GM18508 (cell line): ENCODE measurements at regions not wholly inside any gene's neighbourhood (a gene's known extent, or its start where the extent isn't known, plus 50 kb on each side); places are given as distances from the start of the nearest gene placed in this dataset.

Source experiments
- ATAC-seq: cut with Tn5 transposase; IDR thresholded peaks from one replicate; pipeline ENCODE4 v1.9.1; 2021; ENCODE audit warnings: moderate number of reproducible peaks; ENCODE audit not compliant: insufficient read depth, unreplicated experiment

- no peak for ATAC-seq
These were observed 322.6 kb upstream of the AJAP1 start for GRCh38 chr1:4331767-4332163.

DNA sequence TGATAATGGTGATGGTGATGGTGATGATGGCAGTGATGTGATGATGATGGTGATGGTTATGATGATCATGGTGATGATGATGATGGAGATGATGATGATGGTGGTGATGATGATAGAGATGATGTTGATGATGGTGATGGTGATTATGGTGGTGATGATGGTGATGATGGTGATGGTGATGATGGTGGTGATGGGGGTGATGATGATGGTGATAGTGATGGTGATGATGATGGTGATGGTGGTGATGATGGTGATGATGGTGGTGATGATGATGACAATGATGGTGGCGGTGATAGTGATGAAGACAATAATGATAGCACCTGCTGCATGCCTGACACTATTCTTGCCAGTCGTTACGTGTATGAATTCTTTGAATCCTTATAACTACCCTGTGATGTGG lies 317.9 kb upstream of the AJAP1 start:
- no peak for ATAC-seq

- no peak for ATAC-seq
These were observed 313.0 kb upstream of the AJAP1 start for GRCh38 chr1:4341421-4341820.

DNA sequence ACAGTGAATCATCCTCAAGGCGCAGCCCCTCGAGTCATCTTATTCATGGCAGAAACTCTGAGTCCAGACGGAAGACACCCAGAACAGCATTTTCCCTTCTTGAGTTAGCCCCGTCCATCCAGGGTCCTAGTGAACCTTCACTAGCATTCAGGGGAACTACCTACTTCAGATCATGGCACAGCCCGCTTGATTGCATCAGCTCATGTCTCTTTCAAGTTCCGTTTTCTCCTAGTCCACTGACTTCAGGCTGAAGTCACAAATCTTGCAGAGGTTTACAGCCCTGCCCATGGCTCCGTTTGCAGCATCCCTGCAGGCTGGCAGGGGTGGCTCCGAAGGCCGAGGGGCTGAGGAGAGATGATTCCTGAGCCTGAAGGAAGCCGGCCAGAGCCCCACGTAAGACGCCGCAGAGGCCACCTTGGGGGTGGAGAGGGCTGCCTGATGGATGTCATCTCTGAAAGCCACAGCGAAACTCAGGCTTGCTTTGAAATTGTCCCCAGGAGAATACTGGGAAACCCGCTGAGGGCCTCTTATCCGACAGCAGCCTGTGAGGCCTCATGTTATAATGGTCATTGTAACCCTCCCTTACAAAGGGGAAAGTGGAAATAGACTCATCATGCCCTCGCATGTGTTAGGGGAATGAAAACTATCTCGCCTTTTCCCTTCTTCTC lies 310.2 kb upstream of the AJAP1 start:
- no peak for ATAC-seq

DNA sequence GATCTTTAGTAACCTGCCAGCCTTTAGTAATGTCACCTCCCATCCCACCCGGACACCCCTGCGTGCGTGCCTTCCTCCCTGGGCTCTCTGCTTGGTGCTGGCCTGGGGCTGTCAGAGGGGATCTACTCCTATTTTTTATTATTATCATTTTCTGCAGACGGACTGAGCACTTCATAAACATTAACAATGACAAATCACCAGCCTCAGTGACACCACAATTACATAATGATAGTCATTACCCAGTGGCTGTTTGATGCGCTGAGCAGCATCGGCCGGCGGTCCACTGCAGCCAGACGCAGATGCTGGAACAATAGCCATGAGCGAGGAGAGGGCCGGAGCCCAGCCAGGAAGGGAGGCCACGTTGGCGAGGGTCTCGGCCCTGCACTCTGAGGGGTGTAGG lies 309.3 kb upstream of the AJAP1 start:
- no peak for ATAC-seq

DNA sequence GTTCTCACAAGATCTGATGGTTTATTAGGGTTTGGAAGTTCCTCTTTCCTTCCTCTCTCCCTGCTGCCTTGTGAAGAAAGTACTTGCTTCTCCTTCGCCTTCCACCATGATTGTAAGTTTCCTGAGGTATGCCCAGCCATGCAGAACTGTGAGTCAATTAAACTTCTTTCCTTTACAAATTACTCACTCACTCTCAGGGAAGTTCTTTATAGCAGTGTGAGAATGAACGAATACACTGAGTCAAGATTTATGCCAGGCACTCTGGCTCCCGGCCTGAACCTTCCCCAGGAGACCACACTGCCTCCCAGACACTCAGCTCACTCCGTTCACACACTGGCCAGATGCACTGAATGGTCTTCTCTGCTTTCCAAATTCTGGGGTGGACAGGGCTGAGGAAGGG lies 308.3 kb upstream of the AJAP1 start:
- no peak for ATAC-seq

GRCh38 chr1:4351453-4351852 lies 303.0 kb upstream of the AJAP1 start:
- ATAC-seq: no peak

GRCh38 chr1:4353090-4353856 lies 301.1 kb upstream of the AJAP1 start:
- ATAC-seq: no peak

- no peak for ATAC-seq
These were observed 298.6 kb upstream of the AJAP1 start for GRCh38 chr1:4355839-4356238.

DNA sequence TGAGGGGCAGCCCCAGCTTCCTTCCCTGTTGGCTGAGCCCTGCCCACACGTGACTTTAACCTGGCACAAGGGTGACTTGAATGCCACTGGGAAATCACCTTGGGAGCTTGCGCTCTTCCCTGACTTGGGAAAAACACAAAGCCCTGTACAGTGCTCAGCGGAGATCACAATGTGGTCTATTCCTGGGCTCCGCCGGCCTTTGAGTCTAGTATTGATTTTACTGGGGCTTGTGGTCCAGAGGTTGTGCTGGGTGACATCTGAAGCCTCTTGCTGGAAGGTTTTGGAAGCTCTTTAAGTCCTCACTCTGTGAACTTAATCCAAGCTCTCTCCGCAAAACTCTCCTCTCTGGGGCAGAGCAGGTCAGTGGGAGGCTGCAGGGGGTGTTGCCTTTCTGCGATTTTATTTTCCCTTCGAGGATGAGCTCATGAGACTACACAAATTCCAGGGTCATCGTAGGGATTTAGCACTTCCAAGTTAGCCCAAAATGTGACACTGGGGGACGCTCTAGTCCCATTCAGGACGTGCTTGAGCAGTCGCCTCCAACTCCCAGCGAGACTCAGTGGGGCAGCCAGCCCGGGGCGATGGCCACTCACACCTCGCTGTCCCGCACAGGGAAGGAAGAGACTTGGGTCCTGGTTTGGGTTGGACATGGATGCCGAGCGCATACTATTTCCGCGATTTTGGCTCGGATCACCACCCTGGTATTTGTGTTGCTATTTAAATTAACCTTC lies 291.9 kb upstream of the AJAP1 start:
- no peak for ATAC-seq

GRCh38 chr1:4366091-4366490 lies 288.3 kb upstream of the AJAP1 start:
- ATAC-seq: no peak

DNA sequence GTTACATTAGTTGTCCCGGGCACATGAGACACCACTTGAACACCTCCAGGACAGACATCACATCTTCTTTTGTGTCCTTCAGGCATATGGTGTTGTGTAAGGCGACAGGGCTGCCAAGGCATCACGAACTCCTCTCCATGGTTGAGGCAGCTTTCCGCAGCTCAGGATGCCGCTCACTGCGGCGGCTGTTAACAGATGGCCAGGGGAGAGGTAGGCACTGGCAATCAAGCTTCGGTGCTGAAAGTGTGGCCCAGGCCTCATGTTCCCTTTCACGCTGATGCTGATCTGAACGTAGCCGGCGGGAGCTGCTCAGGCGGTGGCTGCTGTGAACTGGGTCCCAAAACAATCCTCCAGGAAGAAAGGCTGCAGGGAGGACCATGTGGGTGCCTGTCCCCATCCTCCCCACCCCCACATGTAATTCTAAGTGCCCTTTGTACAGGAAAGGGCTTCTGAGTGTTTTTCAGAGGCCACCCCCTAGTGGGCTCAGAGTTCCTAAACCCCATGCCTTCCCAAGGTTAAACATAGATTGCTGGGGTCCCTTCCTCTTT lies 287.1 kb upstream of the AJAP1 start:
- no peak for ATAC-seq

GRCh38 chr1:4369335-4369734 lies 285.1 kb upstream of the AJAP1 start:
- no peak for ATAC-seq

DNA sequence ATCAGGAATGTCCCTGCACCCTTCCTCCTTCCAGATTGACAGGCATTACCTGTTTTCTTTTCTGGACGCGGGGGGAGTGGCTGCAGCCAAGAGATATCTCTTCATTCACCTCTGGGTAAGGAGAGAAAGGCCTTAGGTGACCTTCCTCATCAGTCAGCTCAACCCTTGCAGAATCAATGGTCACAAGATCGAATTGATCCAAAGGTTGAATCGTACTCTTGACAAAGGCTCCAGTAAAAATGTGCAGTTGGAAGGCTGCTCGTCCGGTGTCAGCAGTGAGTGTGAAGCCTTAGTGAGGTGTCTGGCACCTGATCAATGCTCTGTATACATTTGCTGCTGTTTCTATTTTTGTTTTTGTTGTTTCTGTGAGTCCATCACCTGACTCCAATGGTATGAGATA lies 282.6 kb upstream of the AJAP1 start:
- ATAC-seq: no peak

DNA sequence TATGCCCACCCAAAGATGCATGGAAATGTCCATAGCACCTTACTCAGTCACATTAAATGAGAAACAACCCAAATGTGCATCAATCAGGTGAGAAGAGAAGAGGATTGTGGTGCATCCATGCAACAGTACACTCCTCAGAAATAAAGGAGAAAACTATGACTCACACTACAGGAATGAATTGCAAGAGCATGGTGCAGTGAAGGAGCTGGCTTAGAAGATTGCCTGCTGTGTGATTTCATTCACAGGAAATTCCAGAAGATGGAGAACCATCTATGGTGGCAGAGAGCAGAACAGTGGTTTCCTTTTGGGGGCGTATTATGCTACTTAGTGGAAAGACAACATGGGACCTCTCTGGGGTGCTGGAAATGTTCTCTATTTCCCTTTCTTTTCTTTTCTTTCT lies 278.6 kb upstream of the AJAP1 start:
- ATAC-seq: no peak

DNA sequence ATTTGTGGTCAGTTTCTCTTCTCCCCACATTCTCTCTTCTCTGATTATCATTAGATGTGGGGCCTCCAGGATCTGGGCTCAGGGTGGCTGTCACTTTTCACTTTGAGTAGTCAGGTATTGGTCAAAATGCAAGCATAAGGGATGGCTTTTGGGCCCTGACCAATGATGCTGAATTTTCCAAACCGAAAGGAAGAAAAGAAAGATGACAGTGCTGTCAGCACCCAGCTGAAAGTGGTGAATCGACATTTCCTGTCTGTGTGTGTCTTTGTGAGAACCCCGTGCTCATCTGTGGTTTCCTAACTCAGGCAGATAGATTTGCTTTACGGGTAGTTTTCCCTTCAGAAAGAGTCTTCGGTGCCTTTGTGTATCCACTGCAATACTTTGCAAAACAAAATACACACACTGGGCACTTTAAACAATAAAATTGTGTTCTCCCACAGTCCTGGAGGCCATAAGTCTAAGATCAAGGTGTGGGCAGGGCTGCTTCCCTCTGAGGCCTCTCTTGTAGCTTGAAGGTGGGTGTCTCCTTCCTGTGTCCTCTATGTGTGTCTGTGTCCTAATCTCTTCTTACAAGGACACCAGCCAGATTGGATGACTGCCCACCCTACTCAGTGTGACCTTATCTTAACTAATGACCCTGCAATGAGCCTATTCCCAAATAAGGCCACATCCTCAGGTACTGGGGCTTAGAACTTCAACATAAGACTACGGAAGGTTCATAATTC lies 274.8 kb upstream of the AJAP1 start:
- ATAC-seq: no peak

DNA sequence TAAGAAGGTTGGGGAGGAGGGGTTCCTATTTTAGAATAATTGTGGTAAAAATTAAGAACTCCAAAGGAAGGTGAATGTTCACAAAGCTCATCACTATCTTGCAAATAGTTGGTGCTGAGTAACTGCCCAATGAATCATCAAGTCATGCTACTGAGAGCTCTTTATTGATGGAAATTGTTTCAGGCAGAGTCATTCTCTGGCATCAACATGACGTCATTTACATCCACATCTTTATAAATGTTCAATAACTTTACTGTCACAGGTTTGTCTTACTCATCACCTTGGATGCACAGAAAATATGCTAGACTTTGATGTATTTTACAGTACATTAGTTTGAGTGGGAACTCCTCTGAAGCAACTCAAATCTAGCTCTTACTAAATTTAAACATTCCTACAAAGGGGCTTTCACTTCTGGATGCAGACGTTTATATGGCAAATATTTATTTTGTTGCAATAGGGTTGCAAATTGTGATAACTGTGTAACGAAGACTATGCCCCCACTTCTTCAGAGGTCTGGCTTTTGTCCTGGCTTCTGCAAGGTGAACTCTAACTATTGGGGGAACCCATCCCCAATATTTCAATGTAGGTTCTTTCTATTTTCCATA lies 273.7 kb upstream of the AJAP1 start:
- ATAC-seq: no peak

DNA sequence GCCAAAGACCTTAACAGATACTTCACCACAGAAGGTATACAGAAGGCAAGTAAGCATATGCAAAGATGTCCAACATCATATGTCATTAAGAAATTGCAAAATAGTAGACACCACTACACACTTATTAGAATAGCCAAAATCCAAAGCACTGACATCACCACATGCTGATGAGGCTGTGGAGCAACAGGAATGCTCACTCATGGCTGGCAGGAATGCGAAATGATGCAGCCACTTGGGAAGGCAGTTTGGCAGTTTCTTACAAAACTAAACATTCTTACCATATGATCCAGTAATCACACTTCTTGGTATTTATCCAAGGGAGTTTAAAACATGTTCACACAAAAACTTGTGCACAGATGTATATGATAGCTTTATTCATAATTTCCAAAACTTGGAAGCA lies 261.2 kb upstream of the AJAP1 start:
- ATAC-seq: no peak

- no peak for ATAC-seq
These were observed 260.0 kb upstream of the AJAP1 start for GRCh38 chr1:4394366-4394765.

DNA sequence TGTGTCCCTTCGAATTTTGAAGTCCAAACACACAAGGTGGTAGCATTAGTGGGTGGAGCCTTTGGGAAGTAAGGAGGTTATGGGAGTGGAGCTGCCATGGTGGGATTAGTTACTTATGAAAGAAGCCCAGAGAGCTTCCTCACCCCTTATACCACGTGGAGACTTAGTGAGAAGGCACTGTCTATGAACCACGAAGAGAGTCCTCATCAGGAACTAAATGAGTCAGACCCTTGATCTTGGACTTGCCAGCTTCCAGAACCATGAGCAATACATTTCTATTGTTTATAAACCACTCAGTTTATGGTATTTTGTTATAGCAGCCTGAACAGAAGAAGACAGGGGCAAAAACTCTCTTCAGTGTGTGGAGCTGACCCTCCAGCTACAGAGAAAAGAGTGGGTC lies 259.3 kb upstream of the AJAP1 start:
- ATAC-seq: no peak
